ENCODE measurements at regions not wholly inside any gene's neighbourhood (a gene's known extent, or its start where the extent isn't known, plus 50 kb on each side); places are given as distances from the start of the nearest gene placed in this dataset.
"Not testable (repeated sequence)": the region's sequence is repeated elsewhere in the genome, so short reads cannot be mapped to it uniquely, and the experiment has no call there.

DNA sequence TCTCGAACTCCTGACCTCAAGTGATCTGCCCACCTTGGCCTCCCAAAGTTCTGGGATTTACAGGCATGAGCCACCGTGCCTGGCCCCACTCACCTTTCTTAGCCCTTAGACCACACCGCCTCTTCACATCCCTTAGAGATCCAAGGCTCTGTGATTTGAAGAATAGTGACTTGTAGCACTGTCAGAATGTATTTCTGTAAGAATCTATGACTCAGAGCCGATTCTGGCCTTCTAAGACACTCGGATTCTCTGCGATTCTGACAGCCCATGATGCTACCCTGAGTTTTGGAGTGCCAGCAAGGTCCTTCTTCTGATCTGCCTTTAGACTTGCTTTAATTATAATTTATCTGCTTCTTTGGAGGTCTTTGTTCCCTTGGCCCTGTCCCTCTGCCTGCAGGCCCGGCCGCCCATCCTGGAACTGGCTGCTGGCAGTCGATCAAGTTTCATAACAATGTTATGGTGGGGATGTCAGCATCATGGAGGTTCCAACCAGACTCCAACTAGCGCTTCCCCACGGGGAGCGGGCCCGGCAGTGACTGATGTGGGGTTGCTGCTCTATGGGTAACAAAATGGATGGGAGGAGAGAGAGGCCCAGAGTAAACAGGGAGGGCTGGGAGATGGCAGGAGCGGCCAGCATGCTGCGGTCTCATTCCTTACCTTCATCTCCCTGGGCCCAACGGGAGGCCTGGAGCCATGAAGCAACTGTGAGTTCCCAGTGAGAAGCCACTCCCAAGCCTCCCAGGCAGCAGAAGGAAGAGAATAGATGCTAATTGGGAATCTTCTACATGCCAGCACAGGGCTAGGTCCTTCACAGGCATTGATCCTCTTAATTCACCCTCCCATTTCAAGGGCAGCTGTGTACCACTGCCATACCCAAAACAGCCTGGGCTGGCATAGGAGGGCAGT is 55.7 kb upstream of the RASD2 start:
- H2AFZ ChIP-seq (ENCODE audit: insufficient read depth, low read depth, low read length, poor library complexity, severe bottlenecking) = no peak overlapping the region
- no peaks in the 10 kb centered on the region for H3K36me3 ChIP-seq (replicated peaks in 1 of 2; ENCODE audit: control extremely low read depth in 1 of 2, control insufficient read depth in 1 of 2, extremely low read depth in 1 of 2, insufficient read depth in 2 of 2, low read length in 1 of 2)
- TF ChIP-seq, protein P1, sequence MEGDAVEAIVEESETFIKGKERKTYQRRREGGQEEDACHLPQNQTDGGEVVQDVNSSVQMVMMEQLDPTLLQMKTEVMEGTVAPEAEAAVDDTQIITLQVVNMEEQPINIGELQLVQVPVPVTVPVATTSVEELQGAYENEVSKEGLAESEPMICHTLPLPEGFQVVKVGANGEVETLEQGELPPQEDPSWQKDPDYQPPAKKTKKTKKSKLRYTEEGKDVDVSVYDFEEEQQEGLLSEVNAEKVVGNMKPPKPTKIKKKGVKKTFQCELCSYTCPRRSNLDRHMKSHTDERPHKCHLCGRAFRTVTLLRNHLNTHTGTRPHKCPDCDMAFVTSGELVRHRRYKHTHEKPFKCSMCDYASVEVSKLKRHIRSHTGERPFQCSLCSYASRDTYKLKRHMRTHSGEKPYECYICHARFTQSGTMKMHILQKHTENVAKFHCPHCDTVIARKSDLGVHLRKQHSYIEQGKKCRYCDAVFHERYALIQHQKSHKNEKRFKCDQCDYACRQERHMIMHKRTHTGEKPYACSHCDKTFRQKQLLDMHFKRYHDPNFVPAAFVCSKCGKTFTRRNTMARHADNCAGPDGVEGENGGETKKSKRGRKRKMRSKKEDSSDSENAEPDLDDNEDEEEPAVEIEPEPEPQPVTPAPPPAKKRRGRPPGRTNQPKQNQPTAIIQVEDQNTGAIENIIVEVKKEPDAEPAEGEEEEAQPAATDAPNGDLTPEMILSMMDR (IDR thresholded peaks at IDR 0.05) = no peak
- TF ChIP-seq EZH2 (IDR thresholded peaks at IDR 0.05; ENCODE audit: borderline replicate concordance, insufficient read depth, low read depth, low read length, poor library complexity, severe bottlenecking) = no peak
- ChIA-PET POLR2A (no interaction called here), CTCF (no interaction called here)
- H3K4me2 ChIP-seq (replicated peaks; ENCODE audit: low read depth, low read length, poor library complexity, severe bottlenecking) = no peak overlapping the region
- H3K27ac ChIP-seq (ENCODE audit: low read length in 2 of 2) = no peak overlapping the region
- no peak overlapping the region for H3K4me3 ChIP-seq (ENCODE audit: control extremely low read depth in 1 of 5, extremely low read depth in 1 of 5, insufficient read depth in 1 of 5, low read depth in 2 of 5, low read length in 4 of 5)
- H3K4me3 Mint-ChIP-seq = no peak overlapping the region
- H3K27ac Mint-ChIP-seq = no peak overlapping the region
- peaks cover 59% of the 10 kb centered on the region for H3K27me3 Mint-ChIP-seq
- H3K9ac ChIP-seq (ENCODE audit: low read length) = no peak overlapping the region
- H3K79me2 ChIP-seq (ENCODE audit: control insufficient read depth, insufficient read depth, low read length) = no peaks in the 10 kb centered on the region
- 99% methylated on average over 11 of the region's 16 CpGs for WGBS (ENCODE audit: insufficient coverage)
- H3K27me3 ChIP-seq (replicated peaks in 1 of 4; ENCODE audit: control extremely low read depth in 1 of 4, control insufficient read depth in 3 of 4, insufficient read depth in 4 of 4, low read length in 3 of 4) = peaks cover 0 to 33% (median 3%) of the 10 kb centered on the region in 4 experiments
- H3K9me3 ChIP-seq (ENCODE audit: control extremely low read depth in 1 of 3, control insufficient read depth in 2 of 3, insufficient read depth in 1 of 3, low read length in 2 of 3) = peaks cover 0 to 8% (median 3%) of the 10 kb centered on the region in 3 donors
- intact Hi-C loops (cut with micrococcal nuclease) = no loop called here
- peaks cover 14% of the 10 kb centered on the region for H3K4me1 Mint-ChIP-seq
- peaks cover 3% of the 10 kb centered on the region for H3K9me3 Mint-ChIP-seq (ENCODE audit: insufficient read depth)
- H4K20me1 ChIP-seq (ENCODE audit: control insufficient read depth, insufficient read depth, low read length, poor library complexity, severe bottlenecking) = no peaks in the 10 kb centered on the region
- ATAC-seq (ENCODE audit: low read depth) = no peak
- H3K4me1 ChIP-seq (ENCODE audit: control insufficient read depth in 2 of 2, insufficient read depth in 2 of 2, low read length in 2 of 2) = peaks cover 0 to 3% of the 10 kb centered on the region in 2 donors
- DNase-seq = no peak

DNA sequence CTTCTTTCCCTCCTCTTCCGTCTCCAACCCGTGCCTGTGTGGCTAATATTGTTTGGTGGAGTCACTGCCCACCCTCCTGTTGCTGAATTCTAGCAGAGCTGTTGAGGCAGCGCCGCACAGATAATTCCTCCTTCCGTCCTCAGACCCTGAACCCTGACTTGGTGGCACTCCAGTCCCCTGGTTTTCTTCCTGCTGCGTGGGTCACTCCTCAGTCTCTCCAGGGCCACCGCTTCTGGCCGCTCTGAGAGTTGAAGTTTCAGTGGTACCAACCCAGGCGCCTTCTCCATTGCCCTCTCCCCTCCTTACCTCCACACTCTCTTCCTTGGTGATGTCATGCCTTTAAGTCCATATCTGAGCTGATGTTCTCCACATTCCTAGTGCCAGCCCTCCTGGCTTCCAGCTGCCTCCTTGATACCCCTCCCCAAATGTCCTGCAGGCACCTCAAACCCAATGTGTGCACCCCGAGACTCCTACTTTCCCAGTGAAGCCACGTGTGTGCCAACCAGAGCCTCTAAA is 54.5 kb upstream of the RASD2 start:
- POLR2A ChIA-PET = no interaction called here
- Histone ChIP-seq H3K27ac (ENCODE audit: low read length in 2 of 2) (no peak overlapping the region), H3K4me1 (ENCODE audit: control insufficient read depth in 2 of 2, insufficient read depth in 2 of 2, low read length in 2 of 2) (no peaks in the 10 kb centered on the region), H3K79me2 (ENCODE audit: control insufficient read depth, insufficient read depth, low read length) (no peaks in the 10 kb centered on the region), H3K4me3 (ENCODE audit: control extremely low read depth in 1 of 5, extremely low read depth in 1 of 5, insufficient read depth in 1 of 5, low read depth in 2 of 5, low read length in 4 of 5) (no peak overlapping the region), H2AFZ (ENCODE audit: insufficient read depth, low read depth, low read length, poor library complexity, severe bottlenecking) (no peak overlapping the region), H3K9ac (ENCODE audit: low read length) (no peak overlapping the region), H4K20me1 (ENCODE audit: control insufficient read depth, insufficient read depth, low read length, poor library complexity, severe bottlenecking) (no peaks in the 10 kb centered on the region), H3K27me3 (replicated peaks in 1 of 4; ENCODE audit: control extremely low read depth in 1 of 4, control insufficient read depth in 3 of 4, insufficient read depth in 4 of 4, low read length in 3 of 4) (peaks cover 0 to 23% (median 0%) of the 10 kb centered on the region in 4 experiments), H3K4me2 (replicated peaks; ENCODE audit: low read depth, low read length, poor library complexity, severe bottlenecking) (no peak overlapping the region), H3K36me3 (replicated peaks in 1 of 2; ENCODE audit: control extremely low read depth in 1 of 2, control insufficient read depth in 1 of 2, extremely low read depth in 1 of 2, insufficient read depth in 2 of 2, low read length in 1 of 2) (no peaks in the 10 kb centered on the region), H3K9me3 (ENCODE audit: control extremely low read depth in 1 of 3, control insufficient read depth in 2 of 3, insufficient read depth in 1 of 3, low read length in 2 of 3) (peaks cover 0 to 8% (median 3%) of the 10 kb centered on the region in 3 donors)
- no peak overlapping the region for H3K27ac Mint-ChIP-seq
- TF ChIP-seq, protein P1 (IDR thresholded peaks at IDR 0.05) = no peak
- TF ChIP-seq EZH2 (IDR thresholded peaks at IDR 0.05; ENCODE audit: borderline replicate concordance, insufficient read depth, low read depth, low read length, poor library complexity, severe bottlenecking) = no peak
- H3K4me1 Mint-ChIP-seq = peaks cover 2% of the 10 kb centered on the region
- intact Hi-C loops (cut with micrococcal nuclease) = no loop called here
- CTCF ChIA-PET = no interaction called here
- 91% methylated on average over 8 of the region's 11 CpGs for WGBS (ENCODE audit: insufficient coverage)
- no peak for DNase-seq
- peaks cover 3% of the 10 kb centered on the region for H3K9me3 Mint-ChIP-seq (ENCODE audit: insufficient read depth)
- H3K27me3 Mint-ChIP-seq = peaks cover 51% of the 10 kb centered on the region
- ATAC-seq (ENCODE audit: low read depth) = no peak
- H3K4me3 Mint-ChIP-seq = no peak overlapping the region

DNA sequence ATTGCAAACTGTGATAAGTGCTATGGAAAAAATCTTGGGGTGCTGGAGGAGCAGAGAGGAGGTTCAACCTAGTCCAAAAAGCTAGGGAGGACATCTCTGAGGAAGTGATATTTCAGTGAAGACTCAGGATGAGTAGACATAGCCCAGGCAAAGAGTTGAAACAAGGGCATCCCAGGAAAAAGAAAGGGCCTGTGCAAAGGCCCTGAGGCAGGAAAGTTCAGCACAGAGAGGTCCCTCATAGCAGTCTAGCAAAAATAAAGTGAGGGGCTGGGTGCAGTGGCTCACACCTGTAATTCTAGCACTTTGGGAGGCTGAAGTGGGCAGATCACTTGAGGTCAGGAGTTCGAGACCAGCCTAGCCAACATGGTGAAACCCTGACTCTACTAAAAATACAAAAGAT is 53.0 kb upstream of the RASD2 start:
- H3K4me2 ChIP-seq (replicated peaks; ENCODE audit: low read depth, low read length, poor library complexity, severe bottlenecking); H3K9me3 ChIP-seq (ENCODE audit: control extremely low read depth in 1 of 3, control insufficient read depth in 2 of 3, insufficient read depth in 1 of 3, low read length in 2 of 3); POLR2A ChIA-PET; H3K4me1 ChIP-seq (ENCODE audit: control insufficient read depth in 2 of 2, insufficient read depth in 2 of 2, low read length in 2 of 2); H3K36me3 ChIP-seq (replicated peaks in 1 of 2; ENCODE audit: control extremely low read depth in 1 of 2, control insufficient read depth in 1 of 2, extremely low read depth in 1 of 2, insufficient read depth in 2 of 2, low read length in 1 of 2); H3K79me2 ChIP-seq (ENCODE audit: control insufficient read depth, insufficient read depth, low read length); H3K4me3 Mint-ChIP-seq; H3K4me1 Mint-ChIP-seq; H3K27ac ChIP-seq (ENCODE audit: low read length in 2 of 2); intact Hi-C loops (cut with micrococcal nuclease); H3K9me3 Mint-ChIP-seq (ENCODE audit: insufficient read depth); DNase-seq; H4K20me1 ChIP-seq (ENCODE audit: control insufficient read depth, insufficient read depth, low read length, poor library complexity, severe bottlenecking); H3K27ac Mint-ChIP-seq; H2AFZ ChIP-seq (ENCODE audit: insufficient read depth, low read depth, low read length, poor library complexity, severe bottlenecking); ATAC-seq (ENCODE audit: low read depth); H3K4me3 ChIP-seq (ENCODE audit: control extremely low read depth in 1 of 5, extremely low read depth in 1 of 5, insufficient read depth in 1 of 5, low read depth in 2 of 5, low read length in 4 of 5); CTCF ChIA-PET; H3K9ac ChIP-seq (ENCODE audit: low read length): not testable (repeated sequence)
- 60% methylated on average over 1 of the region's 1 CpG for WGBS (ENCODE audit: insufficient coverage)
- H3K27me3 ChIP-seq (replicated peaks in 1 of 4; ENCODE audit: control extremely low read depth in 1 of 4, control insufficient read depth in 3 of 4, insufficient read depth in 4 of 4, low read length in 3 of 4) = peaks cover 0 to 16% (median 0%) of the 10 kb centered on the region in 4 experiments
- peaks cover 43% of the 10 kb centered on the region for H3K27me3 Mint-ChIP-seq
